ENCODE measurements at regions not wholly inside any gene's neighbourhood (a gene's known extent, or its start where the extent isn't known, plus 50 kb on each side); places are given as distances from the start of the nearest gene placed in this dataset.

DNA sequence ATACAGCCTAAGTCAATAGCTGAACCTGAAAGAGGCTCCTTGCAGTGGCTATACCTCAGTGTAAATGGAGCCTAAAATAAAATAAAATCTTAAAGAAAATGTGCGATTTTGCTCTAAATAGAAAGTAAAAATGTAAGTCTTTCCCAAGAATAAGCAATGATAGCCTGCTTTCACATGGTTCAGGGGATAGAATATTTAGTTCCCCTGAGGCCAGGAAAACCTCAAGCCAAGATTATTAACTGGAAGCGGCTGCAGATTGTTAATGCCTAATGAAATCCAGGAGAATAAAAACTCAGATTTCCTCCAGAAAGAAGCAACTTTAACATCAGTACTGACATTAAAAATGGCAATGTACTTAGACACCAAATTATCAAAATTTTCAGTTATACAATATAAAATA lies 463.7 kb downstream of the CYLC2 start:
- H2BK5ac ChIP-seq (ENCODE audit: low read depth, low read length): no peak overlapping the region
- no peak for FAIRE-seq
- POLR2A ChIA-PET (ENCODE audit: partially characterized antibody): no interaction called here

More for the DNA sequence above, 463.7 kb downstream of the CYLC2 start:
- no peak overlapping the region for H3K23ac ChIP-seq (ENCODE audit: insufficient read length)
- no peak overlapping the region for H2BK20ac ChIP-seq (ENCODE audit: low read length)
- H3K9me3 ChIP-seq (ENCODE audit: insufficient read depth in 2 of 2, low read depth in 1 of 2, low read length in 1 of 2): no peaks in the 10 kb centered on the region; a peak in 1 of 4 replicates
- CTCF ChIA-PET (ENCODE audit: partially characterized antibody): no interaction called here
- no peak overlapping the region for H3K14ac ChIP-seq (ENCODE audit: insufficient read length)
- H3K36me3 ChIP-seq (ENCODE audit: control insufficient read depth in 2 of 4, insufficient read depth in 4 of 4, low read length in 3 of 4): no peaks in the 10 kb centered on the region
- no peaks in the 10 kb centered on the region for H3K79me1 ChIP-seq (ENCODE audit: low read depth, low read length)
- no peak overlapping the region for H2BK15ac ChIP-seq (ENCODE audit: low read length)
- H3K4ac ChIP-seq (replicated peaks; ENCODE audit: insufficient read length, low read depth, low read length): no peak overlapping the region
- 97% methylated on average over 2 of the region's 2 CpGs; no CpG with 5 or more reads in 1 of the 2 experiments for WGBS, 2 experiments (ENCODE audit: extremely low coverage in 1 of 2, insufficient coverage in 1 of 2, insufficient read length in 1 of 2, insufficient replicate concordance in 2 of 2, low coverage in 1 of 2, low lambda C conversion rate in 2 of 2, missing lambda C conversion rate in 1 of 2)
- no peak overlapping the region for H3K4me3 ChIP-seq (ENCODE audit: extremely low read depth in 1 of 4, insufficient read depth in 2 of 4, low read depth in 3 of 4, low read length in 4 of 4)
- DNase-seq (ENCODE audit: low read depth in 1 of 2, low spot score in 2 of 2): no peak
- no peaks in the 10 kb centered on the region for H4K20me1 ChIP-seq (replicated peaks in 1 of 2; ENCODE audit: control insufficient read depth in 1 of 2, insufficient read depth in 2 of 2, low read length in 2 of 2)
- H3K9ac ChIP-seq (replicated peaks in 1 of 4; ENCODE audit: extremely low read depth in 1 of 4, low read depth in 3 of 4, low read length in 3 of 4): no peak overlapping the region
- no peak overlapping the region for H3K56ac ChIP-seq (replicated peaks; ENCODE audit: insufficient read length, low read depth, low read length)
- no peaks in the 10 kb centered on the region for H3K23me2 ChIP-seq (ENCODE audit: low read depth, low read length)
- H4K91ac ChIP-seq (replicated peaks; ENCODE audit: insufficient read length, low read length): no peak overlapping the region
- no peaks in the 10 kb centered on the region for H3K4me1 ChIP-seq (replicated peaks in 1 of 4; ENCODE audit: control insufficient read depth in 3 of 4, insufficient read depth in 4 of 4, low read length in 3 of 4)
- no peak overlapping the region for H4K8ac ChIP-seq (ENCODE audit: extremely low read depth, insufficient read depth, low read length)
- no peaks in the 10 kb centered on the region for H3K79me2 ChIP-seq (ENCODE audit: control insufficient read depth in 1 of 2, insufficient read depth in 2 of 2, low read length in 2 of 2)
- H2AK5ac ChIP-seq (ENCODE audit: low read depth, low read length): no peak overlapping the region
- H2BK120ac ChIP-seq (replicated peaks; ENCODE audit: low read depth, low read length): no peak overlapping the region
- no peak overlapping the region for H3K18ac ChIP-seq (ENCODE audit: extremely low read depth, low read length)
- no peaks in the 10 kb centered on the region for H3K27me3 ChIP-seq (replicated peaks in 1 of 4; ENCODE audit: control insufficient read depth in 3 of 4, extremely low read depth in 1 of 4, insufficient read depth in 3 of 4, low read length in 3 of 4)
- no peak overlapping the region for H4K5ac ChIP-seq (ENCODE audit: insufficient read length, low read depth, low read length)
- no peak overlapping the region for H3K4me2 ChIP-seq (ENCODE audit: insufficient read depth in 1 of 2, low read depth in 2 of 2, low read length in 2 of 2)
- TF ChIP-seq POU5F1 (IDR thresholded peaks at IDR 0.05; ENCODE audit: low read depth, low read length) (no peak), ASH2L (IDR thresholded peaks at IDR 0.05; ENCODE audit: low read length) (no peak), NANOG (IDR thresholded peaks at IDR 0.05; ENCODE audit: insufficient read depth, low read depth, low read length, poor library complexity, severe bottlenecking) (no peak), KDM5A (IDR thresholded peaks at IDR 0.05; ENCODE audit: low read length) (no peak), POLR2AphosphoS5 (IDR thresholded peaks at IDR 0.05; ENCODE audit: low read depth, low read length) (no peak), JUND (IDR thresholded peaks at IDR 0.05; ENCODE audit: low read length) (no peak), SUZ12 (IDR thresholded peaks at IDR 0.05; ENCODE audit: low read length) (no peak)
- no peak overlapping the region for H2BK12ac ChIP-seq (ENCODE audit: low read depth, low read length)
- no peak overlapping the region for H2AFZ ChIP-seq (ENCODE audit: low read length)
- H3K27ac ChIP-seq (ENCODE audit: low read depth, low read length): no peak overlapping the region
